ENCODE measurements at regions not wholly inside any gene's neighbourhood (a gene's known extent, or its start where the extent isn't known, plus 50 kb on each side); places are given as distances from the start of the nearest gene placed in this dataset.

DNA sequence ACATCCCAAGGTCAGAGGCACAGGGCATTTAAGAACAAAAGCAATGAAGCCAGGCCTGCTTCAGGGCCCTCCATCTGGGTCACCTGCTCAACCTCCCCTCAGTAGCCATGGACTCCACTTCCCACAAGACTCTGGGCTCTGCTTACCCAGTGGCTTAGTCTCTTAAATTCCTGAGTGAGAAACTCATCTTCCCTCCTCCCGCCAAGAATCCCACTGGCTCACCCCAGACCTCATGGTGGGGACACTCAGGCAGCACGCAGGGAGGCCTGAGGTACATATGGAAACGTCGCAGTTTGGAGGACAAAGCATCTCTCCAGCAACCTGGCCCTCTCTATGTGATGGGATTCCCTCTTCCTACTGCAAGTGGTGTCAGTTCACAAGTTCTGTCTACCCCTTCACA is 326.7 kb upstream of the CDH5 start:
- TF ChIP-seq, protein P1, sequence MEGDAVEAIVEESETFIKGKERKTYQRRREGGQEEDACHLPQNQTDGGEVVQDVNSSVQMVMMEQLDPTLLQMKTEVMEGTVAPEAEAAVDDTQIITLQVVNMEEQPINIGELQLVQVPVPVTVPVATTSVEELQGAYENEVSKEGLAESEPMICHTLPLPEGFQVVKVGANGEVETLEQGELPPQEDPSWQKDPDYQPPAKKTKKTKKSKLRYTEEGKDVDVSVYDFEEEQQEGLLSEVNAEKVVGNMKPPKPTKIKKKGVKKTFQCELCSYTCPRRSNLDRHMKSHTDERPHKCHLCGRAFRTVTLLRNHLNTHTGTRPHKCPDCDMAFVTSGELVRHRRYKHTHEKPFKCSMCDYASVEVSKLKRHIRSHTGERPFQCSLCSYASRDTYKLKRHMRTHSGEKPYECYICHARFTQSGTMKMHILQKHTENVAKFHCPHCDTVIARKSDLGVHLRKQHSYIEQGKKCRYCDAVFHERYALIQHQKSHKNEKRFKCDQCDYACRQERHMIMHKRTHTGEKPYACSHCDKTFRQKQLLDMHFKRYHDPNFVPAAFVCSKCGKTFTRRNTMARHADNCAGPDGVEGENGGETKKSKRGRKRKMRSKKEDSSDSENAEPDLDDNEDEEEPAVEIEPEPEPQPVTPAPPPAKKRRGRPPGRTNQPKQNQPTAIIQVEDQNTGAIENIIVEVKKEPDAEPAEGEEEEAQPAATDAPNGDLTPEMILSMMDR (IDR thresholded peaks at IDR 0.05; ENCODE audit: poor library complexity), result no peak
- no peak for TF ChIP-seq EZH2phosphoT487 (IDR thresholded peaks at IDR 0.05; ENCODE audit: low read depth, severe bottlenecking, unreplicated experiment)
